CD4-positive, alpha-beta T cell (primary cell): ENCODE measurements at regions not wholly inside any gene's neighbourhood (a gene's known extent, or its start where the extent isn't known, plus 50 kb on each side); places are given as distances from the start of the nearest gene placed in this dataset.

Source experiments
- ATAC-seq: fragments of 200-7000 bp; cut with Tn5 transposase; one replicate; pipeline ENCODE4 v1.10.0; 2022; ENCODE audit warnings: mild to moderate bottlenecking; ENCODE audit not compliant: poor library complexity
- CTCF ChIA-PET: fragments of 350-600 bp; sonication (Branson Sonifier 250); formaldehyde crosslinking; loops from one replicate; lab custom pipeline; 2021; ENCODE audit warnings: antibody characterized with exemption, inconsistent platforms; lab: Charles Lee
- POLR2A ChIA-PET: fragments of 350-600 bp; sonication (Branson Sonifier 250); formaldehyde crosslinking; loops from one replicate; lab custom pipeline; 2021; ENCODE audit warnings: antibody characterized with exemption, inconsistent platforms; lab: Charles Lee
- DNase-seq, 14 experiments: peaks; one replicate each; pipeline ENCODE4 v3.0.0-alpha.2; 2013 to 2020; ENCODE audit warnings: mixed read lengths in 2 of 14
- H3K27ac ChIP-seq, 2 donors: one replicate each; pipeline versions ENCODE4 v1.5.1 to v1.7.0; 2013; ENCODE audit warnings: low read length in 2 of 2, low read depth in 1 of 2, mild to moderate bottlenecking in 1 of 2
- H3K27me3 ChIP-seq, 2 experiments: 1 replicate in 1 of 2; 2 replicates in 1 of 2; pipeline versions ENCODE4 v1.6.1 to v1.7.0; 2013; ENCODE audit warnings: low read length in 2 of 2, control low read depth in 1 of 2, mild to moderate bottlenecking in 1 of 2, moderate library complexity in 1 of 2; ENCODE audit not compliant: insufficient read depth in 2 of 2, control insufficient read depth in 1 of 2
- H3K36me3 ChIP-seq: one replicate; pipeline ENCODE4 v1.6.1; 2013; ENCODE audit warnings: low read length, control low read depth; ENCODE audit not compliant: insufficient read depth
- H3K4me1 ChIP-seq: one replicate; pipeline ENCODE4 v1.6.1; 2013; ENCODE audit warnings: low read length, control low read depth; ENCODE audit not compliant: insufficient read depth
- H3K4me3 ChIP-seq: one replicate; pipeline ENCODE4 v1.5.1; 2013; ENCODE audit warnings: mild to moderate bottlenecking, low read length, moderate library complexity
- H3K9me3 ChIP-seq, 2 experiments: 1 replicate in 1 of 2; 2 replicates in 1 of 2; pipeline versions ENCODE4 v1.6.1 to v1.7.0; 2013; ENCODE audit warnings: low read length in 2 of 2, mild to moderate bottlenecking in 2 of 2, control low read depth in 1 of 2, moderate library complexity in 1 of 2; ENCODE audit not compliant: control insufficient read depth in 1 of 2, insufficient read depth in 1 of 2
- H3K27ac Mint-ChIP-seq: one replicate; pipeline ENCODE4 v1.8.0; 2020; ENCODE audit warnings: mixed read lengths
- H3K27me3 Mint-ChIP-seq: one replicate; pipeline ENCODE4 v1.8.0; 2021; ENCODE audit warnings: mixed read lengths
- H3K36me3 Mint-ChIP-seq: one replicate; pipeline ENCODE4 v1.8.0; 2021; ENCODE audit warnings: low read depth, mixed read lengths
- H3K4me1 Mint-ChIP-seq: one replicate; pipeline ENCODE4 v1.8.0; 2021; ENCODE audit warnings: low read depth, mixed read lengths
- H3K4me3 Mint-ChIP-seq: one replicate; pipeline ENCODE4 v1.8.0; 2020; ENCODE audit warnings: mild to moderate bottlenecking, mixed read lengths
- H3K9me3 Mint-ChIP-seq: one replicate; pipeline ENCODE4 v1.8.0; 2020; ENCODE audit warnings: mixed read lengths
- CTCF ChIP-seq: fragments of 200-600 bp; IDR thresholded peaks from one replicate; pipeline ENCODE4 v1.8.0; 2022; ENCODE audit warnings: antibody characterized with exemption, mild to moderate bottlenecking
- intact Hi-C, 2 experiments: fragments of 100-400 bp; cut with DNase I in 1 of 2; cut with micrococcal nuclease in 1 of 2; formaldehyde crosslinking; loops; one replicate each; pipeline versions ENCODE4 v1.15.1 to v1.9.0; 2023 to 2025; cut with DNase I, micrococcal nuclease

GRCh38 chr2:78315368-78315767 lies 710.1 kb upstream of the REG3G start:
- no peaks in the 10 kb centered on the region for H3K4me1 ChIP-seq
- ATAC-seq (no peak), DNase-seq (no peak)
- TF ChIP-seq CTCF, result no peak
- no peak overlapping the region for H3K4me3 ChIP-seq
- Mint-ChIP-seq H3K27ac (no peak overlapping the region), H3K4me1 (no peaks in the 10 kb centered on the region), H3K27me3 (no peaks in the 10 kb centered on the region), H3K36me3 (no peaks in the 10 kb centered on the region), H3K4me3 (no peak overlapping the region), H3K9me3 (peaks cover 12% of the 10 kb centered on the region)
- no peak overlapping the region for H3K27ac ChIP-seq
- intact Hi-C loops, result no loop called here
- ChIA-PET CTCF (no interaction called here), POLR2A (no interaction called here)
- H3K9me3 ChIP-seq, result peaks cover 4 to 14% of the 10 kb centered on the region in 2 experiments
- no peaks in the 10 kb centered on the region for H3K27me3 ChIP-seq
- H3K36me3 ChIP-seq, result no peaks in the 10 kb centered on the region

- ATAC-seq, result no peak
- no peaks in the 10 kb centered on the region for H3K27me3 ChIP-seq
These were observed 707.2 kb upstream of the REG3G start for GRCh38 chr2:78318275-78318674.

GRCh38 chr2:78330193-78330592 lies 695.3 kb upstream of the REG3G start:
- no peaks in the 10 kb centered on the region for H3K4me1 Mint-ChIP-seq
- H3K9me3 Mint-ChIP-seq, result peaks cover 11% of the 10 kb centered on the region
- no peaks in the 10 kb centered on the region for H3K36me3 ChIP-seq
- CTCF ChIA-PET, result no interaction called here
- no peaks in the 10 kb centered on the region for H3K36me3 Mint-ChIP-seq
- DNase-seq (no peak), ATAC-seq (no peak)
- no peak overlapping the region for H3K4me3 Mint-ChIP-seq
- H3K9me3 ChIP-seq, result peaks cover 0 to 8% of the 10 kb centered on the region in 2 experiments
- intact Hi-C loops, result no loop called here
- H3K27ac Mint-ChIP-seq, result no peak overlapping the region
- H3K27me3 Mint-ChIP-seq, result no peaks in the 10 kb centered on the region
- no peak overlapping the region for H3K27ac ChIP-seq
- H3K4me1 ChIP-seq, result no peaks in the 10 kb centered on the region
- no peak overlapping the region for H3K4me3 ChIP-seq
- H3K27me3 ChIP-seq, result no peaks in the 10 kb centered on the region
- POLR2A ChIA-PET, result no interaction called here
- no peak for TF ChIP-seq CTCF

More at GRCh38 chr2:78318275-78318674, 707.2 kb upstream of the REG3G start:
- peaks cover 12% of the 10 kb centered on the region for H3K9me3 Mint-ChIP-seq
- no peak overlapping the region for H3K4me3 ChIP-seq
- H3K27ac Mint-ChIP-seq, result no peak overlapping the region
- no peak overlapping the region for H3K27ac ChIP-seq
- DNase-seq, result no peak
- POLR2A ChIA-PET, result no interaction called here
- no peak for TF ChIP-seq CTCF
- CTCF ChIA-PET, result no interaction called here
- H3K4me1 Mint-ChIP-seq, result no peaks in the 10 kb centered on the region
- no peaks in the 10 kb centered on the region for H3K36me3 ChIP-seq
- peaks cover 0 to 13% of the 10 kb centered on the region in 2 experiments for H3K9me3 ChIP-seq
- H3K36me3 Mint-ChIP-seq, result no peaks in the 10 kb centered on the region
- intact Hi-C loops, result no loop called here
- H3K27me3 Mint-ChIP-seq, result no peaks in the 10 kb centered on the region
- no peaks in the 10 kb centered on the region for H3K4me1 ChIP-seq
- H3K4me3 Mint-ChIP-seq, result no peak overlapping the region
